ENCODE measurements at regions not wholly inside any gene's neighbourhood (a gene's known extent, or its start where the extent isn't known, plus 50 kb on each side); places are given as distances from the start of the nearest gene placed in this dataset.
"Not testable (repeated sequence)": the region's sequence is repeated elsewhere in the genome, so short reads cannot be mapped to it uniquely, and the experiment has no call there.

DNA sequence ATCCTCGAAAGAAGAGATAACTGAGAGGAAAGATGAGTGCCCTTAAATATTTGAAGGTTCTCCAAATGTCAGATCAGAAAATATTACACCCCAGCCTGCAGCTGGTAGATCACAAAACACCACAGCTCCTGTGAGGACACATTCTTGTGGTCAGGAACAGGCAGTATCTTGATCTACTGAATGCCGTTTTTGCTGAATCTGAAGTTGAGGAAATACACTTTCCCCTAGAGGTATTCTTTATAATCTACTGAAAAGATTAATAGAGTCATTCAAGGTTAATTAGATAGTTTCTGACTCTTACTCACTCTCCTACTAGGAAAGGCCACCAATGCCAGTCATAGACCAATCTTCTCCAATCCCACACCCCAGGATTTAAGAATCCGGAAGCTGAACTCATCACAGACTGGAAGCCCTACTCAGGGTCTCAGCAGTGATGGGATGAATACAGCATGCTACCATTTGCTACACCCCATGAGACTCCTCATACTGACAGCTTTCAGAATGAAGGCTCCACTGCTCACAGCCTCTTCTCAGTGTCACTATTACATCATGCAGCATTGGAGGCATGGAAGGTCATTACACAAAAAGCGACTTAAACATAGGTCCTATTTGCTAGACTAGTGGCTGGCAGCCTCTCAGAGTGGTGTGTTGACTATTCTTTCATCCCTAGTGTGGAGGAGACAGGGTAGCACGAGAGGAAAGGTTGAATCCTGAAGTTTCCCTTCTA, 143.9 kb upstream of the SLC1A3 start:
- DNase-seq (ENCODE audit: low read depth in 4 of 4, low spot score in 3 of 4) = no peak

DNA sequence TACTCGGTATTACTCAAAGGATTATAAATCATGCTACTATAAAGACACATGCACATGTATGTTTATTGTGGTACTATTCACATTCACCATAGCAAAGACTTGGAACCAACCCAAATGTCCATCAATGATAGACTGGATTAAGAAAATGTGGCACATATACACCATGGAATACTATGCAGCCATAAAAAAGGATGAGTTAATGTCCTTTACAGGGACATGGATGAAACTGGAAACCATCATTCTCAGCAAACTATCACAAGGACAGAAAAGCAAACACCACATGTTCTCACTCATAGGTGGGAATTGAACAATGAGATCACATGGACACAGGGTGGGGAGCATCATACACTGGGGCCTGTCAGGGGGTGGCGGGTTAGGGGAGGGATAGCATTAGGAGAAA, 130.5 kb upstream of the SLC1A3 start:
- not testable (repeated sequence) for DNase-seq (ENCODE audit: low read depth in 4 of 4, low spot score in 3 of 4)

DNA sequence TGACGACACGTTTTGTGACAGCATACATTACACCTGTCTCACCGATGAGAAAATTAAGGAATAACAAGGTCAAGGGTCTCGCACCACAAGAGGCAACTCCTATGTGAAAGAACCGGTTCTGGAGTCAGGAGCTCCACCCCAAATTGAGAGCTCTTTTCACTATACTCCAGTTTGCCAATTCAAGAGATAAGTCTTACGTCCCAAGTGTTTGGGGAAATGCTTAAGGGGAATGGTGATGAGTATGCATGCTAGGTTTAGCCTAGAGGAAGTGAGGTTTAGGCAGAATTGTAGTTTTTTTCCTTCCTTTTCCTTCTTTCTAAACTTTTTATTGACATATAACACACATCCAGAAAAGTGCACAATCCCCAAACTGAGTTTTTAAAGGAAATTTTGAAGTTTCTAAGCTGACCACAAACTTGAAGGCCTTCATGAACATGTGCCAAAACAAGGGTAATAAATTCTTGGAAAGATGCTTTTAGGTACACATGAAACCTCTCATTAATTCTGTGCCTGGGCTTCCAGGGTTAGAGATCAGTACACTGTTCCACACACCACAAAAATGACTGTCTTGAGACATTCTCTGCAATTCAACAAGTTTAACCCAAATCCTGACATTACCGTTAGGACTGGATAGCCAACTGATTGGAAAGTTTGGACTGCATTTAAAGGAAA, 127.6 kb upstream of the SLC1A3 start:
- no peak for DNase-seq (ENCODE audit: low read depth in 4 of 4, low spot score in 3 of 4)

DNA sequence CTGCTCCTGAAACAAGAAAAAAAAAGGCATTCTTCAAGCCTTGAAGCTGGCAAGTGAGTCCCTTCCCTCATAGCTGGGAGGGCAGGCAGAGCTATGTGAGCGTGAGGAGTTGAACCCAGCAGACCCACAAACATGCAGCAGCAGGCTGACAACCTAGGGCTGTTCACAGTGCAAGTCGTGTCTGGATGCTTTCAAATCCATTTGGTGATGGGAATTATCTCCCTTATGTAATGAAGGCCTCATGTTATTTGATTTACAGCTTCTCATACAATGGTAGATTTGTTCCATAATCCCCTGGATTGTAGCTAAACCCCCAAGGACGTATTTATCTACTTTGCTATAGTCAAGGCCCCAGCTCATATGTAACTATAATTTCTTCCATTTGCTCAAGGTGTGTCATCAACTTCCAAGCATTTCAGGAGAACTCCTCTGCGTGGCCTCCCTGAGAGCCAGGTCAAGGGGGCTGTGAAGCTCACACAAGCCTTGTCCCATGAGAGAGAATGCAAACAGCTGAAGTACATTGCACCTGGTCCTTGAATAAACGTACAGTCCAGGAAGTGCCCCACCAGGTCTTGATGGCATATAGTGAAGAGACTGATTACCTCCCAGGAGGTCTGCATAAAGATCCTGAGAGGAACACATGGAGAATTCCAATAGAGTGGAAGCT, 124.8 kb upstream of the SLC1A3 start:
- no peak for DNase-seq (ENCODE audit: low read depth in 4 of 4, low spot score in 3 of 4)

DNA sequence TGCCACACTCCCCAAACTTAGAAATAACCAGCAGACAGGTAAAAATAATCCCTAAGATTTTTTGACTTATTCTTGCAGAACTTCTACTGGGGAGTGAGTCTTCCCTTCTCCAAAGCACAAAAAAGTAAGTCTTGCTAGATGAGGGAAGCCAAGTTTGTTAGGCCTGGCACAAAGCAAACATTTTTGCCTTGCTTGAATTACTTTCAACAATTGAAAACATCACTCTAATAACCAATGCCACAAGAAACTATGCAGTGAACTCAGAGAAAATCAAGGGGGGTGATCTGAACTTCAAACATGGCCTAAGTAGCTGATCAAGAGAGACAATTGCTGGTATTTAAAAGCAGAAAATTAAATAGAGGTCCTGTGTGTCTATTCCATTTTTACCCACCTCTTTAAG, 123.6 kb upstream of the SLC1A3 start:
- DNase-seq (ENCODE audit: low read depth in 4 of 4, low spot score in 3 of 4) = no peak

DNA sequence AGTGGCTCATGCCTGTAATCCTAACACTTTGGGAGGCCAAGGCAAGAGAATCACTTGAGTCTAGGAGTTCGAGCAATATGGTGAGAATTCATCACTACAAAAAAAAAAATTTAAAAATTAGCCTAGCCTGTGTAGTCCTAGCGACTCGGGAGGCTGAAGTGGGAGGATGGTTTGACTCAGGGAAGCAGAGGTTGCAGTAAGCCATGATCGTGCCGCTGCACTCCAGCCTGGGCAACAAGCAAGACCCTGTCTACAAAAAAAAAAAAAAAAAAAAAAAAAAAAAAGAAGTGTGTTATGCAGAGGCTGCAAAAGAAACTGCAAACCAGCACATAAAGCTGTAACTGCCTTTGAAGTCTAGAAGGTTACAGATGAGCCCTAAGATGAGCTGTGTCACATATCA, 116.9 kb upstream of the SLC1A3 start:
- no peak for DNase-seq (ENCODE audit: low read depth in 4 of 4, low spot score in 3 of 4)

DNA sequence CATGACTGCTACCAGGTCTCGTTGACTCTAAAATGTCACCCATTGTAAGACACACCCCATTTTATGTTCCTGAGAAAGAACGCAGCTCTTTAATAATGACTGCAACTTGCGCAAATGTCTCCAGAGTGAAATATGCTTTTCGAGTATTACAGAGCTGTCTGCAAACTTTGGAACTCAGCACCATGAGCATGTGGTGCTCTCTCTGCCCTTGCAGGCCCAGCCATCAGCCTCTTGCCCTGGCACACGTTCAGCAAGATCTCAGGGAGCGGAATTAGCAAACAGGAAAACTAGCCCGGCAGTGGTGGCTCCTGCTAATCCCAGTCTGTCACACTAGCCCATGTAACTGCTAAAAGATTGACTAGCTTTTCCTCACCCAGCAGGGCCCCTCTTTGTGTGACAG, 114.5 kb upstream of the SLC1A3 start:
- DNase-seq (ENCODE audit: low read depth in 4 of 4, low spot score in 3 of 4) = no peak

DNA sequence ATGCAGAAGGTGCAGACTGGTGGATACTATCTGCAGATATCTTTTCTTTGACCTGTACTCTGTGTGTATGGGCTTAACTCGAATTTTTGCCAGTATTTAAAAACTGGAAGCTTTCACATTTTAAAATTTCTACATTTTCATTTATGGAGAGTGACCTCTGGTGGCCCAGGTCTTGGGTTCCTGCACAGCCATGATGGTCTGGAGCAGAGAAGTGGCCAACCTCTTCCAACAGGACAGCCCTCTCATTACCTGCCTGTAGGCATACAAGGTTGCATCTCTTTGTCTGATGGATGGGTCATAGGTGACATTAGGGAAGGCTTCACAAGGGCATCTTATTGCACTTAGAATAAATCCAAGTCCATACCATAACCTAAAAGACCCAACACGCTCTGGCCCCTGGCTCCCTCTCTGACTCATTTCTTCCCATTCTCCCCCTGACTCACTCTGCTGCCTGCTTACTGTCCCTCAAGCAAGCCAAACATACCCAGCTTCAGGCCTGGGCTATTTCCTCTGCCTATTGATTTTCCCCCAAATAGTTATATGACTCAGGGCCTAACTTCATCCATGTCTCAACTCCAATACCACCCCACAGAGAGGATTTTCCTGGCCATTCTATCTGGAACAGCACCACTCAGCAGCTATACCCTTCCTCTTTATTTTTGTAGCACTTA, 113.3 kb upstream of the SLC1A3 start:
- DNase-seq (ENCODE audit: low read depth in 4 of 4, low spot score in 3 of 4) = no peak

DNA sequence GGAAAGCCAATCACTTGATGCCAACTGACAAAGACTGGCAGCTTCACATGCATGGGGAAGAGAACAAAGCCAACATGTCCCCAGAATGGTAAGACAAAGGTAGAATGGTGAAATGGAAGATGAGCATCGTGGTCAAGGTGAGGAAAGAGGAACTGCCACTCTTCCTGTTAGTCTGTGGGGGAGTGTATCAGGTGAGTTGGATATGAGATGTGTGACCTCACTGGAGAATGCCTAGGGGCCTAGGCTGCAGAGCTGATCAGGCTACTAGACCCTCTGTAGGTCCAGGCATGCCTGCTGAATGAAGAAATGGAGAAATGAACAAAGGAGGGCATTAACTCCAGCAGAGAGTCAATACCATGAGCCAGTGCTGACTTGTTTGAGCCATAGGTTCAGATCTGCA, 112.4 kb upstream of the SLC1A3 start:
- no peak for DNase-seq (ENCODE audit: low read depth in 4 of 4, low spot score in 3 of 4)

DNA sequence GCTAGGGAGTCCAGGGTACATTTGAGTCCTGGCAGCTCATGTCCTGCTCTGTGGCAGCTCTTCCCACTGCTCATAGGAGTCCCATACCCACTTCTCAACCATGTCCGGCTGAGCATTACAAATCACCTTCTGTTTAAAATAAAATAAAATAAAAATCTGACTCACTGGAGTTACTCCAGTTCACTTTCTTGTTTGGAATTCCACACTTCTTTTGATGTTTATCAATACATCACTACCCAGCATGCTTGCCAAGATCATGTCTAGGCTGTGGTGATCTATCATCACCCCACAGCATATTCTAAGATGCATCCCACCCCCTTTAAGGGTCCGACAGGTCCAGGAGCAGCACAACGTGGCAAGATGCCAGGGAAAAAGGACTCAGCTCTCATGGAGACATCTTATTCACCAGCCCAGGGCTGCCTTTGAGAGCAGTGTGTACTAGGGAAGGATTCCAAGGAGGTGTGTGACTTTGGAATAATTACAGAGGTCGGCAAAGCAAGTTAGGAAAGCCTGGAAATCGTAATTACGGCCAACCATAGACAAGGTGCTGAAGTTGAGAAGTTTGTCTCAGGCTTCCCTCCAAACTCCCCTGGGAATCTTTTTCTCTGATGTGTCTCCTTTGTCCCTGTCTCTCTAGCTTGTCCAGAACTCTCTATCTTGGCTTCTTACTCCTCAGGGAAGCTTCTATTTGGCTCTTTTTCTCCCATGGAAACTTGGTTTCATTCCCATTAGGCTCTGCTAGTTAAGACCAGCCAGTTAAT, 111.4 kb upstream of the SLC1A3 start:
- no peak for DNase-seq (ENCODE audit: low read depth in 4 of 4, low spot score in 3 of 4)

DNA sequence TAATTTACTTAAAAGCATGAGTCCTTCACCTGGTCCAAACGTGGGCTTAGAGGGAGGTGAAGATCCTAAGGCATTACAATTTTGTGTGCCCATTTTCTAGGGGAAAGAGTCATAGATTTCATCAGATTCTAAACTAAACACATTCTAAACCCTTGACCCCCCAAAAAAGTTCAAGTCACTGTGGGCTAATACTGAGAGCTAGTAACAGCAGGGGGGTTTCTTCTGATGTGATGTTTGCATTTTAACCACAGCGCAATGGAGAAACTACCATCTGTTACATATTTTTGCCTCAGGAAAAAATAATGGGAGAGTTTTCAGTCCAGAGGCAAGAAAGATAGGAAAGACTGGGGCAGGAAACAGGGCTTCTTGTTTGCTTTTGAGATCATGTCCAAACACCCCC, 110.8 kb upstream of the SLC1A3 start:
- no peak for DNase-seq (ENCODE audit: low read depth in 4 of 4, low spot score in 3 of 4)

DNA sequence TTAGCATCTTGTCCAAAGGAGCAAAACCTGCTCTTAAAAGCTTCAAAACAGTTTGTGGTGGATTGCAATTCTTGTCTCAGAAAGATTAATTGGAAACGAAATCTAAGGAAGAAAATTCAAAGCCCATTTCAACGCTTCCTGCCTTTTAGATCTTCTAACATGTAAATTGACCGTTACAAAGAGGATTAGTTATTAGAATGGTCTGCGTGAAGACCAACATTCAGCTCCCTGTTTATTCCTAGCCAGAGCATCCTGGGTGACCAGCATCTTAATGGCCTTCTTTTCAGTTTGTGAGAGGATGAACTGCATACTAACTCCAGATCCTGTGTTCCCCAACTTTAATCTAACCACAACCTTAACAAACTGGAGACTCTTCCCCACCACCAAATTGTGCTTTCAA, 109.9 kb upstream of the SLC1A3 start:
- DNase-seq (ENCODE audit: low read depth in 4 of 4, low spot score in 3 of 4) = no peak

DNA sequence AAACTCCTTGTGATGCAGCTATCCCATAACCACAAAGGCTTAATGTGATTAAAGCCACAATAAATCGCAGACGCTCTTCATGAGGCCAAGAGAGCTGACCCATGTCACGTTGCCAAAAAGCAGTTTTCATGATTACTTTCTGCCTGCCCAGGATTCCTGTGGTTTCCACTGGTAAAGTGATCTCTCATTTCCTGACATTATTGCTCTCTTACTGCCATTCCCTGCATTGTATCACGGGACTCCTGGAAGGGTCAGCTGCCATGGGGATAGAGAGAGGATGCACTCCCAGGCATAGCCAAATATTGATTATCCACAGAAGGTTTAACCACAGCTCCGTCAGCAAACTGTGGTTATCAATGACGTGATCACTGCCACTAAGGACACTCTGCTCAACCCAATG, 103.8 kb upstream of the SLC1A3 start:
- DNase-seq (ENCODE audit: low read depth in 4 of 4, low spot score in 3 of 4) = no peak

DNA sequence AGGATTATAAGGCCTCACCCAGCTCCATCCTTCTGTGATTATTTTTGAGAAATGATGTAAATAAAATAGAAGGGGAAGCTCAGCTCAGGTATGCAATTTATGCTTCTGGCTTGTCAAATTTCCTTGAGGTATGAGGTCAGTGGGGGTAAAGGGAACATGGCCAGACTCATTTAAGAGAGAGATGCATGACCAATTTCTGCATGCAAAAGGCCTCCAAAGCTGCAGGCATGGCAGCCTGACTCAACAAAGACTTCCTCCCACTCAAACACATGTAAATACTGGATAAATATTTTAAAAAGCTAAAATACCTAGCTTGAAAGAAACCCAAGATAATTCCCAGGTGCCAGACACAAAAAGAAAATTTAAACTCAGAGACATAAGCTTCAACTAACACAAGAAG, 101.4 kb upstream of the SLC1A3 start:
- DNase-seq (ENCODE audit: low read depth in 4 of 4, low spot score in 3 of 4) = no peak

DNA sequence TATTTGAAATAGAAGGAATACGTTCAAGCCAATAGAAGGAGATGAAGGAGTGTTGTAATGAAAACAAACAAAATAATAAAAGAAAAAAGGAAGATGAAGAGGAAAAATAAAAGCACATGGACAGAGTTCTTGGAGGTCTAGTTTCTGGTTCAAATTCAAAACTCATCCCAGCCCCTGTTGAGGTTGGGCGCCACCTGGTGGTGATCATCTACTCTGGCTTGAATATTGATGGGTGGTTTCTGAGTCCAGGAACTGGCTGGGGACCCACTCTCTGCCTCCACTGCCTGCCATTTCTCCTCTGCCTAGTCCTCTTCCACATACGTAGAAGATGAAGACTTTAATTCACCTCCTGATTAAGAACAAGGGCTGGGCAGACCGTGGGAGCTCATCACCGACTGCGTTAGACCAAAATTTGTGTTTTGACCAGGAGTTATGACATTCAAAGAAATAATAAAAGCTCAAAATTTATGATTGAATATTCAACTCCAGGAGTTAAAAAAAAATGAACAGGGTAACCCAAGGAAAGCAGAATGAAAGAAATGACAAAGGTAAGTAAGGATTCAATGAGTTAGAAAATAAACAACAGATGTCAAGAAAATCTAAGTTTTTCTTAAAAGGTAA, 99.0 kb upstream of the SLC1A3 start:
- peak in 3 of 4 donors; percentile 30 to 40 (median 35) for DNase-seq (ENCODE audit: low read depth in 4 of 4, low spot score in 3 of 4)

DNA sequence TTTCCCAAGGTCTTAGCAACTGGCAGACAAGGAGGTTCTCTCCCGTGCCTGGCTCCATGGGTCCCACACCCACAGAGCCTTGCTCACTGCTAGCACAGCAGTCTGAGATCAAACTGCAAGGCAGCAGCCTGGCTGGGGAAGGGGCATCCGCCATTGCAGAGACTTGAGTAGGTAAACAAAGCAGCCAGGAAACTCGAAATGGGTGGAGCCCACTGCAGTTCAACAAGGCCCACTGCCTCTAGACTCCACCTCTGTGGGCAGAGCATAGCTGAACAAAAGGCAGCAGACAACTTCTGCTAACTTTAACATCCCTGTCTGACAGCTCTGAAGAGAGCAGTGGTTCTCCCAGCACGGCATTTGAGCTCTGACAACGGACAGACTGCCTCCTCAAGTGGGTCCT, 98.1 kb upstream of the SLC1A3 start:
- DNase-seq (ENCODE audit: low read depth in 4 of 4, low spot score in 3 of 4) = not testable (repeated sequence)

DNA sequence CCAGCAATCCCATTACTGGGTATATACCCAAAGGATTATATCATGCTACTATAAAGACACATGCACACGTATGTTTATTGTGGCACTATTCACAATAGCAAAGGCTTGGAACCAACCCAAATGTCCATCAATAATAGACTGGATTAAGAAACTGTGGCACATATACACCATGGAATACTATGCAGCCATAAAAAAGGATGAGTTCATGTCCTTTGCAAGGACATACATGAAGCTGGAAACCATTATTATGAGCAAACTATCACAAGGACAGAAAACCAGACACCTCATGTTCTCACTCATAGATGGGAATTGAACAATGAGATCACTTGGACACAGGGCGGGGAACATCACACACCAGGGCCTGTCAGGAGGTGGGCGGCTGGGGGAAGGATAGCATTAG, 92.8 kb upstream of the SLC1A3 start:
- not testable (repeated sequence) for DNase-seq (ENCODE audit: low read depth in 4 of 4, low spot score in 3 of 4)

DNA sequence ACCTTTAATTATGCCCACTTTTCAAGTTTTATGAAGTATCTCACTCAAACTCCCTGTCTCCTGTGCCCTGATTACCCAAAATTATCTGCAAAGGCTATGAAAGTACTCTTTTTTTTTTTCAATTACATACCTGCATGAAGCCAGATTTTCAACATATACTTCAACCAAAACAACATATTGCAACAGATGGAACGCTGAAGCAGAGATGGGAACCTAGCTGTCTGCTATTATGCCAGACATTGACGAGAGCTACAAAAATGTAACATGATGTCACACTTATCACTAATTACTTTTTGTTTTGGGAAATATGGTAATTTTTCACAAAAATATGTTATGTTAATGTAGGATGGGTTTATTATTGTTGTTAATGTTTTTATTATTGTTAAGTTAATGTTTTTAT, 86.5 kb upstream of the SLC1A3 start:
- no peak for DNase-seq (ENCODE audit: low read depth in 4 of 4, low spot score in 3 of 4)

DNA sequence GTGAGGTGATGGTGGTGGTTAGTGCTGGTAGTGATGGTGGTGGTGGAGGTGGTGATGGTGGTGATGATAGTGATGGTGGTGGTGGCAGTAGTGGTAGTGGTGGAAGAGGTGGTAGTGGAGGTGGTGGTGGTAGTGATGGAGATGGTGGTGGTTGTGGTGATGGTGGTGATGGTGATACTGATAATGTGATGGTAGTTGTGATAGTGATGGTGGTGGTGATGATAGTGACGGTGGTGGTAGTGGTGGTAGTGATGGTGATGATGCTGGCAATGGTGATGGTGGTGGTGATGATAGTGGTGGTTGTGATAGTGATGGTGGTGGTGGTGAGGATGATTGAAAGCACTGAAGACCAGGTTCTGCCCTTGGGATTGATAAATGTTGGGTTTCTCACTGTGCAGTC, 85.2 kb upstream of the SLC1A3 start:
- DNase-seq (ENCODE audit: low read depth in 4 of 4, low spot score in 3 of 4) = no peak
